Neural progenitor cell (in vitro differentiated cells): ENCODE measurements at regions not wholly inside any gene's neighbourhood (a gene's known extent, or its start where the extent isn't known, plus 50 kb on each side); places are given as distances from the start of the nearest gene placed in this dataset.

Experiments
- DNase-seq: peaks from one replicate; pipeline ENCODE4 v3.0.0-alpha.2; 2016; ENCODE audit warnings: low spot score
- H2AFZ ChIP-seq: fragments of 200-600 bp; sonication (generic); replicated peaks from 2 replicates; pipeline ENCODE4 v1.6.1; 2016; ENCODE audit warnings: antibody characterized with exemption
- H3F3A ChIP-seq: fragments of 200-600 bp; sonication (generic); 2 replicates; pipeline ENCODE4 v1.6.1; 2016; ENCODE audit warnings: antibody characterized with exemption, low read depth
- H3K27ac ChIP-seq: fragments of 200-600 bp; sonication (generic); 2 replicates; pipeline ENCODE4 v1.5.1; 2016; ENCODE audit warnings: mild to moderate bottlenecking
- H3K27me3 ChIP-seq: fragments of 200-600 bp; sonication (generic); 2 replicates; pipeline ENCODE4 v1.6.1; 2016; ENCODE audit warnings: mild to moderate bottlenecking, moderate library complexity
- H3K36me3 ChIP-seq: fragments of 200-600 bp; sonication (generic); 2 replicates; pipeline ENCODE4 v1.5.1; 2016
- H3K4me1 ChIP-seq: fragments of 200-600 bp; sonication (generic); 2 replicates; pipeline ENCODE4 v1.6.1; 2016; ENCODE audit warnings: mixed run types
- H3K4me2 ChIP-seq: fragments of 200-600 bp; sonication (generic); 2 replicates; pipeline ENCODE4 v1.6.1; 2016
- H3K4me3 ChIP-seq: fragments of 200-600 bp; sonication (generic); 2 replicates; pipeline ENCODE4 v1.5.1; 2016
- H3K79me2 ChIP-seq: fragments of 200-600 bp; sonication (generic); 2 replicates; pipeline ENCODE4 v1.6.1; 2016; ENCODE audit warnings: low read depth
- H3K9ac ChIP-seq: fragments of 200-600 bp; sonication (generic); 2 replicates; pipeline ENCODE4 v1.6.1; 2016
- H3K9me3 ChIP-seq: fragments of 200-600 bp; sonication (generic); 2 replicates; pipeline ENCODE4 v1.5.1; 2016; ENCODE audit warnings: low read depth
- H4K20me1 ChIP-seq: fragments of 200-600 bp; sonication (generic); 2 replicates; pipeline ENCODE4 v1.6.1; 2016; ENCODE audit warnings: low read depth
- H3K27ac Mint-ChIP-seq: 3 replicates; pipeline ENCODE4 v1.8.0; 2021; ENCODE audit warnings: mixed read lengths
- H3K27me3 Mint-ChIP-seq: 2 replicates; pipeline ENCODE4 v1.8.0; 2022; ENCODE audit warnings: low read depth, mild to moderate bottlenecking, inconsistent platforms, moderate library complexity, mixed read lengths; ENCODE audit not compliant: insufficient read depth
- H3K36me3 Mint-ChIP-seq: 3 replicates; pipeline ENCODE4 v1.8.0; 2021; ENCODE audit warnings: mixed read lengths
- H3K4me1 Mint-ChIP-seq: 3 replicates; pipeline ENCODE4 v1.8.0; 2021; ENCODE audit warnings: mixed read lengths
- H3K4me3 Mint-ChIP-seq: 3 replicates; pipeline ENCODE4 v1.8.0; 2021; ENCODE audit warnings: mild to moderate bottlenecking, moderate library complexity, mixed read lengths
- H3K9me3 Mint-ChIP-seq: 3 replicates; pipeline ENCODE4 v1.8.0; 2020; ENCODE audit warnings: mixed read lengths
- EZH2 ChIP-seq: fragments of 200-600 bp; sonication (generic); IDR thresholded peaks from 2 replicates; pipeline ENCODE4 v1.6.1; 2017; ENCODE audit warnings: antibody characterized with exemption, mild to moderate bottlenecking, moderate library complexity
- EZH2phosphoT487 ChIP-seq: fragments of 200-600 bp; sonication (generic); IDR thresholded peaks from 2 replicates; pipeline ENCODE4 v1.6.1; 2017; ENCODE audit warnings: antibody characterized with exemption
- TF ChIP-seq, protein P1 (sequence below): fragments of 200-600 bp; sonication (generic); IDR thresholded peaks from 2 replicates; pipeline ENCODE4 v1.5.1; 2017; ENCODE audit warnings: antibody characterized with exemption, mild to moderate bottlenecking

DNA sequence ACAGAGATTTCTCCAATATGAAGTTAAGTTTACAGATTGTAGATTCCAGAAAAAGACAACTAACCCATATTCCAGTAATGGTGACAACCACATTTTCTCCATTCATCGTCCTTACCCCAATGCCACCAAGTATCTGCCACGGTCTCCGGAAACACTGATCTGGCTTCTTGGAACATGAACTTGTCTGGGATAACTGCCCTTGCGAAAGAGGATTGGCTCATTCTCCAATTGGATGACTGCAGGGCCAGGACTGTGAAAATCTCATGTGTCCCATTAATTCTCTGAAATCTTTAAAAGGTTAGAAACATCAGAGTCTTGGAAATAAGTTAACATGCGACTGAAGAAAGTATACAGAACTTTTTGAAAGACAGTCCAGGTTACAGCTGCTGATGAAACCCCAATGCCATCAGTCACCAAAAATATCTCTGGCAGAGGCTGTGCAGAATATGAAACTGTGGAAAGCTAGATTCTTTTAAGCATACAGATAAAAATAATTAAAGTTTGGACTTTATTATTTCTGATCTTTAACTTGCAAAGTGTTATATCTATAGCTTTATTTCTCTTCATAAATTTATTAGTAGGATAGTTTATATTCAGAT, 496.9 kb downstream of the PPARGC1A start:
- no peak overlapping the region for H3K27ac Mint-ChIP-seq
- Histone ChIP-seq H3K9me3 (no peaks in the 10 kb centered on the region), H3K4me2 (no peak overlapping the region), H4K20me1 (no peaks in the 10 kb centered on the region), H3K9ac (no peak overlapping the region), H3K4me1 (no peaks in the 10 kb centered on the region), H3K4me3 (no peak overlapping the region), H3K27ac (no peak overlapping the region), H3F3A (no peaks in the 10 kb centered on the region), H3K36me3 (peaks cover 7% of the 10 kb centered on the region), H3K79me2 (no peaks in the 10 kb centered on the region), H2AFZ (no peak overlapping the region), H3K27me3 (no peaks in the 10 kb centered on the region)
- peaks cover 33% of the 10 kb centered on the region for H3K9me3 Mint-ChIP-seq
- no peaks in the 10 kb centered on the region for H3K4me1 Mint-ChIP-seq
- no peak for DNase-seq
- H3K36me3 Mint-ChIP-seq: no peaks in the 10 kb centered on the region
- H3K27me3 Mint-ChIP-seq: no peaks in the 10 kb centered on the region
- H3K4me3 Mint-ChIP-seq: no peak overlapping the region
- TF ChIP-seq, protein P1, sequence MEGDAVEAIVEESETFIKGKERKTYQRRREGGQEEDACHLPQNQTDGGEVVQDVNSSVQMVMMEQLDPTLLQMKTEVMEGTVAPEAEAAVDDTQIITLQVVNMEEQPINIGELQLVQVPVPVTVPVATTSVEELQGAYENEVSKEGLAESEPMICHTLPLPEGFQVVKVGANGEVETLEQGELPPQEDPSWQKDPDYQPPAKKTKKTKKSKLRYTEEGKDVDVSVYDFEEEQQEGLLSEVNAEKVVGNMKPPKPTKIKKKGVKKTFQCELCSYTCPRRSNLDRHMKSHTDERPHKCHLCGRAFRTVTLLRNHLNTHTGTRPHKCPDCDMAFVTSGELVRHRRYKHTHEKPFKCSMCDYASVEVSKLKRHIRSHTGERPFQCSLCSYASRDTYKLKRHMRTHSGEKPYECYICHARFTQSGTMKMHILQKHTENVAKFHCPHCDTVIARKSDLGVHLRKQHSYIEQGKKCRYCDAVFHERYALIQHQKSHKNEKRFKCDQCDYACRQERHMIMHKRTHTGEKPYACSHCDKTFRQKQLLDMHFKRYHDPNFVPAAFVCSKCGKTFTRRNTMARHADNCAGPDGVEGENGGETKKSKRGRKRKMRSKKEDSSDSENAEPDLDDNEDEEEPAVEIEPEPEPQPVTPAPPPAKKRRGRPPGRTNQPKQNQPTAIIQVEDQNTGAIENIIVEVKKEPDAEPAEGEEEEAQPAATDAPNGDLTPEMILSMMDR: no peak
- no peak for TF ChIP-seq EZH2
- no peak for TF ChIP-seq EZH2phosphoT487

DNA sequence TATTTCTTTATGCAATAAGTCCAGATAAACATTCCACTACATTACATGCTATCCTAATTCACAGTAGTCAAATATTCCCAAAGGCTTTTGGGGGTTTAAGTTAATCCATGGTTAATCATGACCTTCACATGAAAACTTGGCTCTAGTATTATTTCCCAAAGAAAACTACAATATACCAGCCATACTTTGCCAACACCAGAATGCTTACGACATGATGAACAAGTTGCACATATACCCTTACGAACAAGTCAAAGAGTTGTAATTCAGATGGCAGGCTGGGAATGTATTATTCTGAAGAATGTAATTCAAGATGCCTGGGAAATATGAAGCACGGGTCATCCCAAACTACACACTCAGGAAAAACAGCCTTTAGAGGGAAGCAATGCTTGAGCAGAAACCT, 499.6 kb downstream of the PPARGC1A start:
- H3K36me3 Mint-ChIP-seq: no peaks in the 10 kb centered on the region
- H3K79me2 ChIP-seq: no peaks in the 10 kb centered on the region
- no peaks in the 10 kb centered on the region for H3F3A ChIP-seq
- no peak for DNase-seq
- no peaks in the 10 kb centered on the region for H4K20me1 ChIP-seq
- no peak overlapping the region for H3K27ac Mint-ChIP-seq
- H2AFZ ChIP-seq: no peak overlapping the region
- no peaks in the 10 kb centered on the region for H3K4me1 ChIP-seq
- H3K9me3 Mint-ChIP-seq: peaks cover 13% of the 10 kb centered on the region
- H3K36me3 ChIP-seq: peaks cover 7% of the 10 kb centered on the region
- no peaks in the 10 kb centered on the region for H3K27me3 ChIP-seq
- no peak overlapping the region for H3K4me2 ChIP-seq
- no peak overlapping the region for H3K9ac ChIP-seq
- no peak overlapping the region for H3K4me3 Mint-ChIP-seq
- H3K4me3 ChIP-seq: no peak overlapping the region
- TF ChIP-seq, protein P1: no peak
- no peak for TF ChIP-seq EZH2phosphoT487
- TF ChIP-seq EZH2: no peak
- H3K4me1 Mint-ChIP-seq: no peaks in the 10 kb centered on the region
- H3K9me3 ChIP-seq: no peaks in the 10 kb centered on the region
- no peaks in the 10 kb centered on the region for H3K27me3 Mint-ChIP-seq
- no peak overlapping the region for H3K27ac ChIP-seq

DNA sequence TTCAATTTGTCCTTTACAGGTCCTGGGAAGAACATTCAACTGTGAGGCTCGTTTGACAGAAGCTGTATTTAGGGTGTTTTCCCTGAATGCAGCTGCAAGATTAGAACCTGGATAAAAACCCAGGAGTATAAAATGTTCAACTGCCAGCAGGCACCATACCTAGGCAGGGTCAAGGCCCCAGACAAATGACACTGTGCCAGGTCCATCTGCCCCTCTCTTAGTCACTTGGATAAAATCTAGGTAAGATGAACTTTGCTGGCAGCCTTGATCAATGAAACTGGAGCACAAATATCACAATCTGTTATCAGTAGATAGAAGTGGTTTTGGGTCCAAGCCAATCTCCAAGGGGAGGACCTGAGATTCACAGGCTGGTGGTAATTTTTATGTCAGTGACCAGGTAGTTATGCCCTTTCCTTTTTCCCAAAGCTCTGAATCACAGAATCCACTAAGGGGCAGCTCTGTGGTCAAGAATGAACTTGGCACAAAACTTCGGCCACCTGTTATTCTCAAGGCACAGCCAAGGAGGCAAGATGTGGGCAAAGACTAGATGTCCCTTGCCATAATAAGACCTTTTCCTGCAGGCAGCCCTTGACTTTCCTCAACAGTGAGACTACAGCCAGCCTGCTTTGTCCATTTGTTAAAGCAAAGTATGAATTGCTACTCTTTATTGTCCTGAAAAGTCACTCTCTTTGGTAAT, 501.0 kb downstream of the PPARGC1A start:
- Histone ChIP-seq H4K20me1 (no peaks in the 10 kb centered on the region), H3K4me2 (no peak overlapping the region), H3K4me1 (no peaks in the 10 kb centered on the region), H3K27me3 (no peaks in the 10 kb centered on the region), H3K4me3 (no peak overlapping the region), H3K79me2 (no peaks in the 10 kb centered on the region), H3K27ac (no peak overlapping the region), H2AFZ (no peak overlapping the region), H3K36me3 (peaks cover 4% of the 10 kb centered on the region), H3K9ac (no peak overlapping the region), H3K9me3 (no peaks in the 10 kb centered on the region), H3F3A (no peaks in the 10 kb centered on the region)
- Mint-ChIP-seq H3K4me1 (no peaks in the 10 kb centered on the region), H3K36me3 (no peaks in the 10 kb centered on the region), H3K27ac (no peak overlapping the region), H3K27me3 (no peaks in the 10 kb centered on the region), H3K4me3 (no peak overlapping the region), H3K9me3 (peaks cover 2% of the 10 kb centered on the region)
- DNase-seq: no peak
- TF ChIP-seq, protein P1: no peak
- TF ChIP-seq EZH2phosphoT487: no peak
- no peak for TF ChIP-seq EZH2
